ENCODE measurements at regions not wholly inside any gene's neighbourhood (a gene's known extent, or its start where the extent isn't known, plus 50 kb on each side); places are given as distances from the start of the nearest gene placed in this dataset.
"Not testable (repeated sequence)": the region's sequence is repeated elsewhere in the genome, so short reads cannot be mapped to it uniquely, and the experiment has no call there.

DNA sequence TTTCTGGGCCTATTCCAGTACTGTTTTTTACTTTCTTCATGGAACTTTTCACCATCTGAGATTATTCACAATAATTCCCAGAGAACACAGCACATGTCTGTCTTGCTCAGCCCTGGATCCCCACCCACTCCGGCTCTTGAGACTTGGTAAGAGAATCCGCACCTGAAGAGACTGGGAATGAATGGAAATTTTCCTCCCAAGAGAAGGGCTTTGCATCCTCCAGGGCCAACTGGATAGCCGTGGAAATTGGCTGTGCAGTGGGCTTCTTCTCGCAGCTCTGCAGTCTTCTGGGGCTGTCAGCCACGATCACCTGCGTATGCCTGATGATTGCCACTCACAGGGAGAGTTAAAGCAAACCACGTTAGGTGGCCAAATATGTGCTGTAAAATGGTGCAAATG, 159.1 kb downstream of the THBS2 start:
- DNase-seq = no peak
- Mint-ChIP-seq H3K36me3 (ENCODE audit: low read depth) (peaks cover 32% of the 10 kb centered on the region), H3K27me3 (ENCODE audit: insufficient read depth) (peaks cover 2% of the 10 kb centered on the region; the same call in 1 of the 2 replicates), H3K9me3 (peaks cover 31% of the 10 kb centered on the region), H3K27ac (no peak overlapping the region), H3K4me3 (no peak overlapping the region), H3K4me1 (ENCODE audit: low read depth) (peaks cover 49% of the 10 kb centered on the region)
- TF ChIP-seq, protein P1, sequence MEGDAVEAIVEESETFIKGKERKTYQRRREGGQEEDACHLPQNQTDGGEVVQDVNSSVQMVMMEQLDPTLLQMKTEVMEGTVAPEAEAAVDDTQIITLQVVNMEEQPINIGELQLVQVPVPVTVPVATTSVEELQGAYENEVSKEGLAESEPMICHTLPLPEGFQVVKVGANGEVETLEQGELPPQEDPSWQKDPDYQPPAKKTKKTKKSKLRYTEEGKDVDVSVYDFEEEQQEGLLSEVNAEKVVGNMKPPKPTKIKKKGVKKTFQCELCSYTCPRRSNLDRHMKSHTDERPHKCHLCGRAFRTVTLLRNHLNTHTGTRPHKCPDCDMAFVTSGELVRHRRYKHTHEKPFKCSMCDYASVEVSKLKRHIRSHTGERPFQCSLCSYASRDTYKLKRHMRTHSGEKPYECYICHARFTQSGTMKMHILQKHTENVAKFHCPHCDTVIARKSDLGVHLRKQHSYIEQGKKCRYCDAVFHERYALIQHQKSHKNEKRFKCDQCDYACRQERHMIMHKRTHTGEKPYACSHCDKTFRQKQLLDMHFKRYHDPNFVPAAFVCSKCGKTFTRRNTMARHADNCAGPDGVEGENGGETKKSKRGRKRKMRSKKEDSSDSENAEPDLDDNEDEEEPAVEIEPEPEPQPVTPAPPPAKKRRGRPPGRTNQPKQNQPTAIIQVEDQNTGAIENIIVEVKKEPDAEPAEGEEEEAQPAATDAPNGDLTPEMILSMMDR (IDR thresholded peaks at IDR 0.05) = no peak

DNA sequence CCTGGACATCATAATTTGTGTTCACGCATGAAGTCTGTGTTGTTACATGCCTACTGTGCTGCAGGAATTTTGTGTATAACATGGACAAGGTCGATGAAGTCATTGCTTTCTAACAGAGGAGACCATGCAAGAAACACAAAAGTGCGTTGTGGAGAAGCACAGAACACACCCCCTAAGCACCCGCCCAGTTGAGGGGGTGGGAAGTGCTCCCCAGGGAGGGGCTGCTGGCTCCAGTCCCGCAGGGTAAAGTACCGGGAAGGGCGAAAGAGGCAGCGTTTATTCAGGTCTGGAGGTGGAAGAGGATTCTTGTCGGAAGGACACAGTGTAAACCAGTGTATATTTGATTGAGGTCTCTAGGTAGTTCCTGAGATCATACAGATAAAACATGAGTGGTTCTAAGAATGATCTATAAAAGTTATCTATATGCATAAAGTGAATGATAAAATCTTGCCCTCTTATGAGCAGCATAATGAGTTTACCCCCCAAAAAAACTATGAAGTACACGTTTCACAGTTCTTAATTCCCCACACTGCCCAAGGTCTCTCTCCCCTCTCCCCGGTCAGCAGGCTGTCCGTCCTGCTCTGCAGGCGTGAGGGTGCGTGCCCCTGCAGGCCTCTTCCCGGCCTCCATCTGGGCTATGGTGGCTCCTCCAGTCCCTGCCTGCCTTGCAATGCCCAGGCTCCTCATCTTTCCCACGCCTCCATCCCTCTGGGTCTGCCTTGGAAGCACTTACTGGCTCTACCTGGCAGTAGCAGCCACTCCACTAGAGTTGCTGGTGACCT, 159.7 kb downstream of the THBS2 start:
- Mint-ChIP-seq H3K4me3 (no peak overlapping the region), H3K27ac (no peak overlapping the region), H3K4me1 (ENCODE audit: low read depth) (peaks cover 46% of the 10 kb centered on the region), H3K9me3 (peaks cover 31% of the 10 kb centered on the region), H3K27me3 (ENCODE audit: insufficient read depth) (peaks cover 2% of the 10 kb centered on the region; the same call in 1 of the 2 replicates), H3K36me3 (ENCODE audit: low read depth) (peaks cover 35% of the 10 kb centered on the region)
- TF ChIP-seq, protein P1 (IDR thresholded peaks at IDR 0.05) = no peak
- no peak for DNase-seq

DNA sequence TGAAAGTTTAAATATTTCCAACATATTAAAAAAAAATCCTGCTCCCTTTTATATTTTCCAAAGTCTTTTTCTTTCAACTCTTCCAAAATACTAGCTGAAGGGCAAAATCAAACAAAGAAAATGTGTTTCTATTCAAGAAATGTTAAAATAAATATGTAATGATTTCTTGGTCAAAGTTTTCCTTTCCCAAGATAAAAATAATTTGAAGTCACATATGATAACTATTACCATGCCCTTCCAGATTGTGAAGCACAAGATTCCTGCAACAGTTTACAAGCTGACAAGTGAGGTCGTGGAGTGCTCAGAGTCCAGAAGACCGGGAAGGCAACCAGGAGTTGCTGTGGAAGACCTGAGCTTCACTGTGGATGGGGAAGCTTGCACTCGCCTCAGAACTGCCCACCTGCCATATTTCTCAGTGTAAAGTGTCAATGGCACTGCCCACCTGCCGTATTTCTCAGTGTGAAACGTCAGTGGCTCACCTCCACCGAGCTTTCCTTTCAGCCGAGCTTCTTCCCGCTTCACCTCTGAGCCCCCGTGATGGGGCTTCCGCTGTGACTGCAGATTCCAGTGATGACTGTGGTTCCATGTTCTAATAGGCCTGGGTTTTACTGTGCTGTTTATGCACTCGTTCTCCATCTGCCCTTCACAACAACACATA, 160.5 kb downstream of the THBS2 start:
- peaks cover 2% of the 10 kb centered on the region; the same call in 1 of the 2 replicates for H3K27me3 Mint-ChIP-seq (ENCODE audit: insufficient read depth)
- TF ChIP-seq, protein P1 (IDR thresholded peaks at IDR 0.05) = no peak
- H3K4me1 Mint-ChIP-seq (ENCODE audit: low read depth) = peaks cover 46% of the 10 kb centered on the region
- H3K9me3 Mint-ChIP-seq = peaks cover 31% of the 10 kb centered on the region
- H3K27ac Mint-ChIP-seq = no peak overlapping the region
- no peak for DNase-seq
- H3K4me3 Mint-ChIP-seq = no peak overlapping the region
- peaks cover 37% of the 10 kb centered on the region for H3K36me3 Mint-ChIP-seq (ENCODE audit: low read depth)

DNA sequence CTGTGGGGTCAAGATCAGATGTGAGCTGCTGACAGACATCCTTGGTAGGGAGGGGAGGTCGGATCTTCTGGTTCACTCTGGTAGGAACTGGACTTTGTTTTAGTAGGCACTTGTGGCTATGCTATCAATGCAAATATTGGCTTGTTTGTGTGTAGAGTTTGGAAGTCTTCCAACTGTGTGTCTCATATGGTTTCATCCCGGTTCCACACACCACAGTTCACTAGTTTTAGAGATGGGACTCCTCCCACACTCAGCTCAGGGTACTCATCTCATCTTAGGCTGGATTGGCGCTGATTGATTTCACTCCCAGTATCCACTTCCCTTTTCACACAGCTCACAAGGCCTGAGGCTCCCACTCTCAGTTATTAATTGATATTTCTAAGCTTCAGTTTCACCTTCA, 161.3 kb downstream of the THBS2 start:
- no peak for DNase-seq
- TF ChIP-seq, protein P1 (IDR thresholded peaks at IDR 0.05) = no peak
- H3K36me3 Mint-ChIP-seq (ENCODE audit: low read depth) = peaks cover 37% of the 10 kb centered on the region
- H3K4me3 Mint-ChIP-seq = no peak overlapping the region
- H3K27ac Mint-ChIP-seq = no peak overlapping the region
- peaks cover 31% of the 10 kb centered on the region for H3K9me3 Mint-ChIP-seq
- H3K4me1 Mint-ChIP-seq (ENCODE audit: low read depth) = peaks cover 46% of the 10 kb centered on the region
- no peaks in the 10 kb centered on the region; the same call in 1 of the 2 replicates for H3K27me3 Mint-ChIP-seq (ENCODE audit: insufficient read depth)

DNA sequence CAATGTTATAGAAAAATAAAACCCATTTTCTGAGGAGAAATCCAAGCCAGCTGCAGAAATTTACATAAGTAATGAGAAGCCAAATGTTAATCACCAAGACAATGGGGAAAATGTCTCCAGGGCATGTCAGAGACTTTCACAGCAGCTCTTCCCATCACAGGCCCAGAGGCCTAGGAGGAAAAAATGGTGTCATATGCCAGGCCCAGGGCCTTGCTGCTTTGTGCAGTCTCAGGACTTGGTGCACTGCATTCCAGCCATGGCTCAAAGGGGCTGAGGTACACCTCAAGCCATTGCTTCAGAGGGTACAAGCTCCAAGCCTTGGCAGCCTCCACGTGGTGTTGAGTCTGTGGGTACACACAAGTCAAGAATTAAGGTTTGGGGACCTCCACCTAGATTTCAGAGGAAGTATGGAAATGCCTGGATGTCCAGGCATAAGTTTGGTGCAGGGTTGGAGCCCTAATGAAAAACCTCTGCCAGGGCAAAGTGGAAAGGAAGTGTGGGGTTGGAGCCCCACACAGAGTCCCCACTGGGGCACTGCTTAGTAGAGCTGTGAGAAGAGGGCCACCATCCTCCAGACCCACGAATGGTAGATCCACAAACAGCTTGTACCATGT, 163.0 kb downstream of the THBS2 start:
- Mint-ChIP-seq H3K36me3 (ENCODE audit: low read depth) (peaks cover 33% of the 10 kb centered on the region), H3K9me3 (peaks cover 31% of the 10 kb centered on the region), H3K4me1 (ENCODE audit: low read depth) (peaks cover 43% of the 10 kb centered on the region)
- H3K27me3 Mint-ChIP-seq (ENCODE audit: insufficient read depth); DNase-seq; H3K4me3 Mint-ChIP-seq; H3K27ac Mint-ChIP-seq: not testable (repeated sequence)

DNA sequence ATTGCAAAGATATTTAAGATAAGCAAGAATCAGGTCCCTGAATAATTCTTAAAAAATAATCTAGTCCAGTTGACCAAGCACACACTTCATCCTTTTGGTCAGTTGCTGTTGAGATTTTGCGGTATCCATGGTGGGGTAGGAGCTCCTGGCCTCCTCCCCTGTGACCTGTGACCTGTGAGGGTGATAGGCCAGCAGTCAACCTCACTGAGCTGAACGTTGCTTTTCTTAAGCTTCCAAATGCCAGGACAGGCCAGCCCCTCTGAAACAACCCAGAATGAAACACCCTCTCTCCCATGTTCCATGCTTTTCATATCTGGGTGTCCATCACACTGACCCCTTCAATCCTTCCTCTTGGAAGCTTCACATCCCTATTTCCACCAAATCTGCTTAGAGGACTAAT, 164.9 kb downstream of the THBS2 start:
- Mint-ChIP-seq H3K4me1 (ENCODE audit: low read depth) (peaks cover 42% of the 10 kb centered on the region), H3K4me3 (no peak overlapping the region), H3K27me3 (ENCODE audit: insufficient read depth) (no peaks in the 10 kb centered on the region), H3K9me3 (peaks cover 31% of the 10 kb centered on the region), H3K27ac (no peak overlapping the region), H3K36me3 (ENCODE audit: low read depth) (peaks cover 44% of the 10 kb centered on the region)
- DNase-seq = no peak
- TF ChIP-seq, protein P1 (IDR thresholded peaks at IDR 0.05) = no peak

Data from HFFc6 (cell line).